LNCaP clone FGC (cell line): ENCODE measurements at regions not wholly inside any gene's neighbourhood (a gene's known extent, or its start where the extent isn't known, plus 50 kb on each side); places are given as distances from the start of the nearest gene placed in this dataset.

Source experiments
- DNase-seq: peaks from one replicate; pipeline ENCODE4 v3.0.0-alpha.2; 2011; ENCODE audit warnings: low read depth
- H3K4me3 ChIP-seq: 2 replicates; pipeline ENCODE4 v1.5.1; 2011; ENCODE audit warnings: mild to moderate bottlenecking, low read depth, low read length, control low read depth
- CTCF ChIP-seq: IDR thresholded peaks from 2 replicates; pipeline ENCODE4 v1.5.1; 2012; ENCODE audit warnings: mild to moderate bottlenecking; ENCODE audit not compliant: control insufficient read depth, insufficient read depth; ENCODE audit errors: extremely low read depth

- H3K4me3 ChIP-seq: no peak overlapping the region
- no peak for DNase-seq
- TF ChIP-seq CTCF: no peak
Measured at GRCh38 chr19:31641591-31641990, 292.4 kb upstream of the TSHZ3 start.

GRCh38 chr19:31648347-31648746 lies 299.1 kb upstream of the TSHZ3 start:
- no peak for DNase-seq
- no peak overlapping the region for H3K4me3 ChIP-seq
- TF ChIP-seq CTCF: no peak

GRCh38 chr19:31656507-31656906 lies 307.3 kb upstream of the TSHZ3 start:
- H3K4me3 ChIP-seq: no peak overlapping the region
- DNase-seq: no peak
- TF ChIP-seq CTCF: no peak

- no peak for TF ChIP-seq CTCF
- no peak for DNase-seq
- no peak overlapping the region for H3K4me3 ChIP-seq
Measured at GRCh38 chr19:31658993-31659896, 310.0 kb upstream of the TSHZ3 start.

- no peak for DNase-seq
- H3K4me3 ChIP-seq: no peak overlapping the region
- TF ChIP-seq CTCF: no peak
Measured at GRCh38 chr19:31659897-31660210, 310.6 kb upstream of the TSHZ3 start.

- H3K4me3 ChIP-seq: no peak overlapping the region
- TF ChIP-seq CTCF: no peak
- DNase-seq: no peak
Measured at GRCh38 chr19:31664096-31664495, 314.9 kb upstream of the TSHZ3 start.

- H3K4me3 ChIP-seq: no peak overlapping the region
- DNase-seq: no peak
- TF ChIP-seq CTCF: no peak
Measured at GRCh38 chr19:31664997-31665396, 315.8 kb upstream of the TSHZ3 start.
